Thymus (tissue), 11 donors: ENCODE measurements at regions not wholly inside any gene's neighbourhood (a gene's known extent, or its start where the extent isn't known, plus 50 kb on each side); places are given as distances from the start of the nearest gene placed in this dataset.

ENCODE experiments used
- DNase-seq, 9 donors: peaks; one replicate each; pipeline ENCODE4 v3.0.0-alpha.2; 2013; ENCODE audit warnings: low spot score in 9 of 9, low read depth in 6 of 9, missing footprints in 1 of 9
- H3K27ac ChIP-seq, 2 donors: one replicate each; pipeline ENCODE4 v1.5.1; 2013; ENCODE audit warnings: control low read depth in 1 of 2, low read depth in 1 of 2, low read length in 1 of 2, mild to moderate bottlenecking in 1 of 2, moderate library complexity in 1 of 2
- H3K27me3 ChIP-seq, 2 donors: one replicate each; pipeline ENCODE4 v1.5.1; 2013; ENCODE audit warnings: low read length in 1 of 2; ENCODE audit not compliant: control insufficient read depth in 2 of 2, insufficient read depth in 1 of 2
- H3K36me3 ChIP-seq, 2 donors: one replicate each; pipeline ENCODE4 v1.5.1; 2013; ENCODE audit warnings: low read length in 1 of 2, mild to moderate bottlenecking in 1 of 2, moderate library complexity in 1 of 2; ENCODE audit not compliant: control insufficient read depth in 2 of 2, insufficient read depth in 2 of 2
- H3K4me1 ChIP-seq, 2 donors: one replicate each; pipeline ENCODE4 v1.5.1; 2013; ENCODE audit warnings: low read length in 2 of 2; ENCODE audit not compliant: control insufficient read depth in 2 of 2, insufficient read depth in 2 of 2
- H3K4me3 ChIP-seq, 2 donors: one replicate each; pipeline ENCODE4 v1.5.1; 2013; ENCODE audit warnings: low read length in 2 of 2, control low read depth in 1 of 2, mild to moderate bottlenecking in 1 of 2
- H3K9me3 ChIP-seq, 2 donors: one replicate each; pipeline ENCODE4 v1.5.1; 2013; ENCODE audit warnings: low read length in 1 of 2, mild to moderate bottlenecking in 1 of 2; ENCODE audit not compliant: control insufficient read depth in 2 of 2, insufficient read depth in 1 of 2
- WGBS: extraction: QIAGEN DNeasy Blood & Tissue Kit; methylation state at CpG from one replicate; pipeline ENCODE4 v1.1.7; 2013; 5-methylcytosine and 5-hydroxymethylcytosine counted together
- donor health status: healthy.

DNA sequence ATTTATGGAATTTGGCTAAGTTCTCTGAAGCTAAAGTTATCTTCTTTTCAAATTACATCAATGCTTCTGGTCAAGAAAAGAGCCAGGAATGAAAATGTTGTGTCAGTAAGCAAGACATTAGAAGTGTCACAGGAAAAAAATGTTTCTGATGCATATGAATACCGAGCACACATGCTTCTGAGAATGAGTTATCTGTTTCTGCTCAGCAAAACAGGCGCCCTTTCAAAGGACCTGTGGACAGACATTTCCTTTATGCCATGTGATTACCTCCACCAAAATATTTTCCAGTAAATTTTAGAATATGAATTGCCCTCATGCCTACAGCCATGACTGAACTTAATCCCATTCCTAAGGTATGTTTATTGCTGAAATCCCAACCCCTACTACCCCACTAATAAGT is 55.4 kb upstream of the RNF180 start:
- no peaks in the 10 kb centered on the region for H3K27me3 ChIP-seq
- no peaks in the 10 kb centered on the region for H3K9me3 ChIP-seq
- WGBS: 82% methylated on average over 2 of the region's 2 CpGs
- no peaks in the 10 kb centered on the region for H3K36me3 ChIP-seq
- no peaks in the 10 kb centered on the region for H3K4me1 ChIP-seq
- no peak overlapping the region for H3K27ac ChIP-seq
- H3K4me3 ChIP-seq: no peak overlapping the region
- DNase-seq: no peak

- H3K27me3 ChIP-seq: no peaks in the 10 kb centered on the region
These were observed 57.0 kb upstream of the RNF180 start for GRCh38 chr5:64108674-64109073.

DNA sequence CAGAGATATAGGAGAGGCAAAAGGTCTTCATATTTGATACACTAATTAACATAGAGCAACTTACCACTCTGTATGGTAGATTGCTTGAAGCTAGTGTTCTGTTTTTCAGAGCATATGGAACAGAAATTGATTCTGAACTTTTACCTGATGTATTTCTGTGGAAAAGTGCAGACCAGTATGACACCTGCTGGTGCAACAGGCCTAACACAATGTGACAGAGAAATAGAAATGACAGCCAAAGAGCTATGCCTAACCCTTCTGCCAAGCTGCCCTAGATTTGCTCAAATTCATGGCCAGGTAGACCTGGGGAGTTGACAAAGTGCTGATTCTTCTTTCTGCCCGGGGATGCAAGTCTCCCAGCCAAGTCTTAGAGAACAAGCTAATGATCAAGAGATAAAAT is 65.4 kb upstream of the RNF180 start:
- Histone ChIP-seq H3K4me1 (no peaks in the 10 kb centered on the region), H3K36me3 (no peaks in the 10 kb centered on the region), H3K9me3 (no peaks in the 10 kb centered on the region), H3K4me3 (no peak overlapping the region), H3K27ac (no peak overlapping the region), H3K27me3 (no peaks in the 10 kb centered on the region)
- no peak for DNase-seq
- 82% methylated on average over 1 of the region's 1 CpG for WGBS

More at GRCh38 chr5:64108674-64109073, 57.0 kb upstream of the RNF180 start:
- no peak for DNase-seq
- Histone ChIP-seq H3K9me3 (no peaks in the 10 kb centered on the region), H3K4me3 (no peak overlapping the region), H3K27ac (no peak overlapping the region), H3K36me3 (no peaks in the 10 kb centered on the region), H3K4me1 (no peaks in the 10 kb centered on the region)
- WGBS: 82% methylated on average over 4 of the region's 4 CpGs

DNA sequence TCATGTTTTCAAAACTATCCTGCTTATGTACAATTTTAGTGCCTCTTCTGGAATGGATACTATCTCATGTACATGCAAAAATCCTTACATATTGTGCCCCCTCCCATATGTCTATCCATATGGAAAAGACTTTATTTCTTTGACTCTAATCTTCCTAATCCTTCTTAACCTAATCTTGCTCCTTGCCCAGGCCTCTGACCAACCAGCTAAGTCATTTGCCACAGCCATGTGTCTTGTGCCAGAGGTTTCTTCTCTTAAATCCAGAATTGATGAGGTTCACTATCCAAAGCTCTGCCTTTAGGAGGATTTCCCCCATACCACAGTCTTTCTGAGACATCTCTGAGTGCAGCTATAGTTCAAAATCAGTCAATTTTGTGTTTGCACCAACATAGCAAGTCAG is 68.9 kb upstream of the RNF180 start:
- H3K36me3 ChIP-seq: no peaks in the 10 kb centered on the region
- H3K4me1 ChIP-seq: no peaks in the 10 kb centered on the region
- H3K27ac ChIP-seq: no peak overlapping the region
- no peak overlapping the region for H3K4me3 ChIP-seq
- no peaks in the 10 kb centered on the region for H3K9me3 ChIP-seq
- DNase-seq: no peak
- H3K27me3 ChIP-seq: no peaks in the 10 kb centered on the region

GRCh38 chr5:64077589-64077988 is 88.1 kb upstream of the RNF180 start:
- no peaks in the 10 kb centered on the region for H3K4me1 ChIP-seq
- H3K36me3 ChIP-seq: no peaks in the 10 kb centered on the region
- no peaks in the 10 kb centered on the region for H3K9me3 ChIP-seq
- H3K27me3 ChIP-seq: no peaks in the 10 kb centered on the region
- no peak overlapping the region for H3K27ac ChIP-seq
- DNase-seq: no peak
- H3K4me3 ChIP-seq: no peak overlapping the region
- 96% methylated on average over 8 of the region's 8 CpGs for WGBS

GRCh38 chr5:64074533-64074932 is 91.1 kb upstream of the RNF180 start:
- WGBS: 38% methylated on average over 2 of the region's 2 CpGs
- H3K27me3 ChIP-seq: no peaks in the 10 kb centered on the region
- no peaks in the 10 kb centered on the region for H3K4me1 ChIP-seq
- no peaks in the 10 kb centered on the region for H3K9me3 ChIP-seq
- no peak overlapping the region for H3K4me3 ChIP-seq
- DNase-seq: peak in 3 of 9 donors; percentile 0 to 4 (median 1)
- H3K27ac ChIP-seq: no peak overlapping the region
- H3K36me3 ChIP-seq: no peaks in the 10 kb centered on the region

GRCh38 chr5:64069486-64069885 is 96.2 kb upstream of the RNF180 start:
- Histone ChIP-seq H3K27me3 (no peaks in the 10 kb centered on the region), H3K4me1 (no peaks in the 10 kb centered on the region), H3K36me3 (no peaks in the 10 kb centered on the region), H3K9me3 (no peaks in the 10 kb centered on the region), H3K4me3 (no peak overlapping the region), H3K27ac (no peak overlapping the region)
- no peak for DNase-seq

- Histone ChIP-seq H3K9me3 (peaks cover 0 to 12% of the 10 kb centered on the region in 2 donors), H3K36me3 (no peaks in the 10 kb centered on the region), H3K4me1 (no peaks in the 10 kb centered on the region), H3K4me3 (no peak overlapping the region), H3K27me3 (no peaks in the 10 kb centered on the region), H3K27ac (no peak overlapping the region)
- DNase-seq: no peak
These were observed 88.1 kb upstream of the HTR1A start for GRCh38 chr5:64050296-64050695.

DNA sequence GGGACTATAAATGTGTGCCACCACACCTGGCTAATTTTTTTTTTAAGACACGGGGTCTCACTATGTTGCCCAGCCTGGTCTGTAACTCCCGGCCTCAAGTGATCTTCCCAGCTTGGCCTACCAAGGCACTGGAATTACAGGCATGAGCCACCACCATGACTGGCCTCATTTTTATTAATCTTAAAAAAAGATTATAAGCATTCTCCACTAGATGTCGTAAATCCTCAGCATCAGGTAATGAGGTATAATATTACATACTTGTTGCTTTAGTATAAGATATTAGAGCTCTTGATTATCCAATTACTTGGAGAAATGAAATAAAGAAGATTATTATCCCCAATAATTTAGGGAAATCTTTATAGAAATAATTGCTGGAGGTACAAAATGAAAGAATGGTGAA is 78.2 kb upstream of the HTR1A start:
- Histone ChIP-seq H3K4me3 (no peak overlapping the region), H3K27ac (no peak overlapping the region), H3K4me1 (no peaks in the 10 kb centered on the region), H3K36me3 (no peaks in the 10 kb centered on the region), H3K9me3 (peaks cover 0 to 15% of the 10 kb centered on the region in 2 donors), H3K27me3 (no peaks in the 10 kb centered on the region)
- 77% methylated on average over 3 of the region's 3 CpGs for WGBS
- no peak for DNase-seq

DNA sequence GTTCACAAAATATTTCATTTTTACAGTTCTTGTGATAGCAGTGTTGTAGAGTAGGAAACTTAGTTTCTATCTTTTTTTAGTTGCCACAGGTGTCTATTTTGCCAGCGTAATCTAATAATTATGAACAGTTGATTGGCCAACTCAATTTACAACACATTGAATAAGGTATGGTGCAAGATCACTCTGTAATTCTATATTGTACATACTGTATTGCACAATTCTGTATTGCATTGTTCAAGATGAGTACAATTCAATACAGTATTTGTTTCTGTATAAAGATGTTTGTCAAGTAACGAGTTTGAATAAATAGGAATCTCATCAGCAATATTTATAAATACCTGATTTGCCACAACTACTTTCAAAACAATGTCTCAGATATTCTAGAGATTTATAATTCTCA is 64.2 kb upstream of the HTR1A start:
- no peak overlapping the region for H3K4me3 ChIP-seq
- H3K9me3 ChIP-seq: no peaks in the 10 kb centered on the region
- no peaks in the 10 kb centered on the region for H3K27me3 ChIP-seq
- no peak overlapping the region for H3K27ac ChIP-seq
- no peaks in the 10 kb centered on the region for H3K4me1 ChIP-seq
- H3K36me3 ChIP-seq: no peaks in the 10 kb centered on the region
- WGBS: 87% methylated on average over 2 of the region's 2 CpGs
- DNase-seq: no peak
